ENCODE measurements at regions not wholly inside any gene's neighbourhood (a gene's known extent, or its start where the extent isn't known, plus 50 kb on each side); places are given as distances from the start of the nearest gene placed in this dataset.

DNA sequence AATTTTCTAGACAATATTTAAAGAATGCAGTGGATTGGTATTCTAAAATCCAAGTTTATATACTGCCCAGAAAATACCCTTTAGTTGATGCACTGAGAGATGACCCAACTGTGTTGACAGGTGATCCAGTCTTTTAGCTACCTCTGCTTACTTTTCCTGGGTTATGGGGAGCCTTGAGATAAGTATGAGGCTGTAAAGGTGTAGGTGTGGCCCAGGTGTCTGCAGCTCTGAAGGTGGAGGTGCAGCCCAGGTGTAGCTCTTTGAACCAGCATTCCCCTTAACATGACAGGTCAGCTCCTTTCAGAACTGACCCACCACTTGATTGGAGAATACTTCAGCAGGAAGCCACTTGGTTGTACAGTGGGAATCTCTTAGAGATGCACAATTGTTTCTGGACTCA, 62.3 kb upstream of the ACSL3 start:
- H4K20me1 ChIP-seq (ENCODE audit: insufficient read depth, poor library complexity, severe bottlenecking): no peaks in the 10 kb centered on the region
- DNase-seq (ENCODE audit: low spot score): no peak
- no peak overlapping the region for H3K4me2 ChIP-seq
- no peaks in the 10 kb centered on the region for H3K9me3 ChIP-seq (ENCODE audit: low read depth)
- TF ChIP-seq EZH2phosphoT487 (IDR thresholded peaks at IDR 0.05; ENCODE audit: low read depth, severe bottlenecking, unreplicated experiment): no peak
- TF ChIP-seq, protein P1, sequence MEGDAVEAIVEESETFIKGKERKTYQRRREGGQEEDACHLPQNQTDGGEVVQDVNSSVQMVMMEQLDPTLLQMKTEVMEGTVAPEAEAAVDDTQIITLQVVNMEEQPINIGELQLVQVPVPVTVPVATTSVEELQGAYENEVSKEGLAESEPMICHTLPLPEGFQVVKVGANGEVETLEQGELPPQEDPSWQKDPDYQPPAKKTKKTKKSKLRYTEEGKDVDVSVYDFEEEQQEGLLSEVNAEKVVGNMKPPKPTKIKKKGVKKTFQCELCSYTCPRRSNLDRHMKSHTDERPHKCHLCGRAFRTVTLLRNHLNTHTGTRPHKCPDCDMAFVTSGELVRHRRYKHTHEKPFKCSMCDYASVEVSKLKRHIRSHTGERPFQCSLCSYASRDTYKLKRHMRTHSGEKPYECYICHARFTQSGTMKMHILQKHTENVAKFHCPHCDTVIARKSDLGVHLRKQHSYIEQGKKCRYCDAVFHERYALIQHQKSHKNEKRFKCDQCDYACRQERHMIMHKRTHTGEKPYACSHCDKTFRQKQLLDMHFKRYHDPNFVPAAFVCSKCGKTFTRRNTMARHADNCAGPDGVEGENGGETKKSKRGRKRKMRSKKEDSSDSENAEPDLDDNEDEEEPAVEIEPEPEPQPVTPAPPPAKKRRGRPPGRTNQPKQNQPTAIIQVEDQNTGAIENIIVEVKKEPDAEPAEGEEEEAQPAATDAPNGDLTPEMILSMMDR (IDR thresholded peaks at IDR 0.05; ENCODE audit: poor library complexity): no peak
- TF ChIP-seq EZH2 (IDR thresholded peaks at IDR 0.05; ENCODE audit: borderline replicate concordance): no peak
- H3K4me1 ChIP-seq (ENCODE audit: insufficient read depth): peaks cover 34% of the 10 kb centered on the region
- no peaks in the 10 kb centered on the region for H3K79me2 ChIP-seq
- no peaks in the 10 kb centered on the region for H3K9me2 ChIP-seq (replicated peaks; ENCODE audit: insufficient read depth)
- H3K4me3 ChIP-seq: no peak overlapping the region
- H3K27me3 ChIP-seq: no peaks in the 10 kb centered on the region
- H2AFZ ChIP-seq: no peak overlapping the region
- H3K27ac ChIP-seq: no peak overlapping the region
- H3K36me3 ChIP-seq (replicated peaks; ENCODE audit: insufficient read depth, low read depth): no peaks in the 10 kb centered on the region

DNA sequence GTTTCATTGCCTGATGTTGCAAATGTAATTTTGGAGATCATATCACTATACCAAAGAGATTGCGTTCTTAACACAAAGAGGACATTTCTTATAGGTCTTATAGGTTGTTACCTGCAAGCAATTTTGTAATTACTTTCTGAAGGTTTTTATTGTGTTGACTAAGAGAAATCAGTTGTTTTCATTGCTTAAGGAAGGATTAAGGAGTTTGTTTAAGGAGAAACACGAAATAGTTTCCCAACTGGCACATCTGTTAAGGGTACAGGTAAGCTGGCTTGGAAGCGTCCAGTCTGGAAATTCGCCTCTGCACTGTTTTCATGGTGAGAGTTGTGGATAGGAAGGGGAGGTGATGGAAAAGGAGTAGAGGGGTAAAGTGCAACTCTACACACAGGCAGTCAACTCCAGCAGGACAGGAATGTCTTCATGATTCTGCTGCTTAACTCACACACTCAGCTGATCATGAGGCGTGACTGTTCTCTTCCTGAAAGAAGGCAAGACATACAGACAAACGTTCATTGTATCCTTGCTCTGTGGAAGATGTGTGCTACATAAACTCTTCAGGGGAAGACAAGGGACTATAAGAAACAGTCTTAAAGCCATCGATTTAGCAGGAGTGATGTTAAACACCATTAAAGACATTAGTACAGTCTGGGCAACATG, 61.4 kb upstream of the ACSL3 start:
- H2AFZ ChIP-seq: no peak overlapping the region
- no peak overlapping the region for H3K4me3 ChIP-seq
- DNase-seq (ENCODE audit: low spot score): no peak
- no peaks in the 10 kb centered on the region for H3K79me2 ChIP-seq
- 68% methylated on average over 7 of the region's 7 CpGs for WGBS (ENCODE audit: low lambda C conversion rate, missing lambda C conversion rate)
- no peaks in the 10 kb centered on the region for H4K20me1 ChIP-seq (ENCODE audit: insufficient read depth, poor library complexity, severe bottlenecking)
- no peaks in the 10 kb centered on the region for H3K9me3 ChIP-seq (ENCODE audit: low read depth)
- H3K36me3 ChIP-seq (replicated peaks; ENCODE audit: insufficient read depth, low read depth): no peaks in the 10 kb centered on the region
- H3K27ac ChIP-seq: no peak overlapping the region
- TF ChIP-seq, protein P1 (IDR thresholded peaks at IDR 0.05; ENCODE audit: poor library complexity): no peak
- TF ChIP-seq EZH2phosphoT487 (IDR thresholded peaks at IDR 0.05; ENCODE audit: low read depth, severe bottlenecking, unreplicated experiment): peak; percentile 90
- H3K4me1 ChIP-seq (ENCODE audit: insufficient read depth): peaks cover 34% of the 10 kb centered on the region
- H3K9me2 ChIP-seq (replicated peaks; ENCODE audit: insufficient read depth): no peaks in the 10 kb centered on the region
- H3K4me2 ChIP-seq: no peak overlapping the region
- H3K27me3 ChIP-seq: no peaks in the 10 kb centered on the region

DNA sequence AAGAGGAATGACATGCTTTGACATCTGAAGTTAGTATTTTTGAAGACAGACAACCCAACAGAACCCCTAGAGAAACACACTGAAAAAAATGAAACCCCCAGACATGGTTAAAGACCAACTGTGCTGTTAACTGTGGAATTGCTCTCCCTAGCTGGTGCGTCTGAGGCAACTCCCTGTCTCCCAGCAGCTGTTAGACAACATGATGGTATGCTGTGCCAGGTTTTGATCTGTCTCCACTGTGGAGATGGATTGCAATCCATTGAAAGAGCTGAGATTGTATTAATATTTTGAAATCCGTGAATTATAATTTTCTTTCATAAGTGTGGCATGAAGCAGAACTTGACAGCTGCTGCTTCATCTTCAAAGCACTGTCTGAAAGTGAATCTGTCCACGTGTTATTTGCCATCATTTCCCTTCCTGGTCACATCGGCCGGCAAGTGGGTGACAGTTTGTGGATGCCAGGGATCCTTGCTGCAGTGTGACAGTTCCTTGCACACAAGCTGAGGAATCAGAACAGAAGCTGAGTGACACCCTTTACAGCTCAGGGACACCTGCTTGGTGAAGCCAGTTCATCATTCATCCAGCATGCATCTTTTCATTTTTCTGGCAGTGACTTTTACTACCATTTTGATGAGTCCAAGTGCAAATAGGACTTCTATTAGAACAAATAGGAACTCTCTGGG, 58.2 kb upstream of the ACSL3 start:
- no peaks in the 10 kb centered on the region for H3K27me3 ChIP-seq
- H3K79me2 ChIP-seq: no peaks in the 10 kb centered on the region
- no peak overlapping the region for H3K4me2 ChIP-seq
- no peak overlapping the region for H3K27ac ChIP-seq
- TF ChIP-seq EZH2phosphoT487 (IDR thresholded peaks at IDR 0.05; ENCODE audit: low read depth, severe bottlenecking, unreplicated experiment): no peak
- TF ChIP-seq, protein P1 (IDR thresholded peaks at IDR 0.05; ENCODE audit: poor library complexity): no peak
- no peak for TF ChIP-seq EZH2 (IDR thresholded peaks at IDR 0.05; ENCODE audit: borderline replicate concordance)
- no peak overlapping the region for H2AFZ ChIP-seq
- no peak overlapping the region for H3K4me3 ChIP-seq
- DNase-seq (ENCODE audit: low spot score): no peak
- H3K4me1 ChIP-seq (ENCODE audit: insufficient read depth): peaks cover 22% of the 10 kb centered on the region
- H3K9me3 ChIP-seq (ENCODE audit: low read depth): no peaks in the 10 kb centered on the region
- no peaks in the 10 kb centered on the region for H4K20me1 ChIP-seq (ENCODE audit: insufficient read depth, poor library complexity, severe bottlenecking)
- H3K9me2 ChIP-seq (replicated peaks; ENCODE audit: insufficient read depth): no peaks in the 10 kb centered on the region
- no peaks in the 10 kb centered on the region for H3K36me3 ChIP-seq (replicated peaks; ENCODE audit: insufficient read depth, low read depth)
- whole genome bisulfite sequencing (ENCODE audit: low lambda C conversion rate, missing lambda C conversion rate): 89% methylated on average over 5 of the region's 5 CpGs

Data from hepatocyte (in vitro differentiated cells).